Retinal pigment epithelial cell (primary cell): ENCODE measurements at regions not wholly inside any gene's neighbourhood (a gene's known extent, or its start where the extent isn't known, plus 50 kb on each side); places are given as distances from the start of the nearest gene placed in this dataset.

Experiments
- DNase-seq: peaks from one replicate; pipeline ENCODE4 v3.0.0-alpha.2; 2010; ENCODE audit warnings: low read depth
- H3K4me3 ChIP-seq: 2 replicates; pipeline ENCODE4 v1.5.1; 2011; ENCODE audit warnings: mild to moderate bottlenecking, low read length, control low read depth, moderate library complexity
- TF ChIP-seq, protein P1 (sequence below): conservative IDR thresholded peaks from 2 replicates; pipeline ENCODE4 v1.5.1; 2011; ENCODE audit warnings: low read depth, low read length, control low read depth, inconsistent platforms

GRCh38 chr13:86161257-86161656, 362.0 kb upstream of the SLITRK6 start:
- no peak for DNase-seq
- no peak overlapping the region for H3K4me3 ChIP-seq
- TF ChIP-seq, protein P1, sequence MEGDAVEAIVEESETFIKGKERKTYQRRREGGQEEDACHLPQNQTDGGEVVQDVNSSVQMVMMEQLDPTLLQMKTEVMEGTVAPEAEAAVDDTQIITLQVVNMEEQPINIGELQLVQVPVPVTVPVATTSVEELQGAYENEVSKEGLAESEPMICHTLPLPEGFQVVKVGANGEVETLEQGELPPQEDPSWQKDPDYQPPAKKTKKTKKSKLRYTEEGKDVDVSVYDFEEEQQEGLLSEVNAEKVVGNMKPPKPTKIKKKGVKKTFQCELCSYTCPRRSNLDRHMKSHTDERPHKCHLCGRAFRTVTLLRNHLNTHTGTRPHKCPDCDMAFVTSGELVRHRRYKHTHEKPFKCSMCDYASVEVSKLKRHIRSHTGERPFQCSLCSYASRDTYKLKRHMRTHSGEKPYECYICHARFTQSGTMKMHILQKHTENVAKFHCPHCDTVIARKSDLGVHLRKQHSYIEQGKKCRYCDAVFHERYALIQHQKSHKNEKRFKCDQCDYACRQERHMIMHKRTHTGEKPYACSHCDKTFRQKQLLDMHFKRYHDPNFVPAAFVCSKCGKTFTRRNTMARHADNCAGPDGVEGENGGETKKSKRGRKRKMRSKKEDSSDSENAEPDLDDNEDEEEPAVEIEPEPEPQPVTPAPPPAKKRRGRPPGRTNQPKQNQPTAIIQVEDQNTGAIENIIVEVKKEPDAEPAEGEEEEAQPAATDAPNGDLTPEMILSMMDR, result no peak

GRCh38 chr13:86155756-86156155, 356.5 kb upstream of the SLITRK6 start:
- TF ChIP-seq, protein P1, result no peak
- no peak for DNase-seq
- H3K4me3 ChIP-seq, result no peak overlapping the region

DNA sequence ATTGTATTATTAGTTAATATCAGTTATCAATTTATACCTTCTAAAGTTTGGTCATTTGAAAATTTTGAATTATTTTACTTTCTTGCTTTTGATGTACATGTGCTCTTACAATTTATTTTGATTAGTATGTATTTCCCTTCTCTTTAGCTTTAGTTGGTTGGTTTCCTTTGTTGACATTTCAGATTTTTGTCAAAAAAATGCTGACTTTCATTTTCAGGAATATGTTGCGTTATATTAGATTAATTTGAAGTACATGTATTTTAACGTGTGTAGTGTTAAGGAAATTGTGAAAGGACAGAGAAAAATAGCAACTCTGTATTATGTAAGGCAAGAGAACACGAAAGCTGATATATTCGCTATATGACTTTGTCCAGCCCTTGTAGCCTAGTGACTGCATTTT, 342.9 kb upstream of the SLITRK6 start:
- DNase-seq, result no peak
- TF ChIP-seq, protein P1, result no peak
- no peak overlapping the region for H3K4me3 ChIP-seq

- TF ChIP-seq, protein P1, result no peak
- H3K4me3 ChIP-seq, result no peak overlapping the region
- no peak for DNase-seq
Observed at GRCh38 chr13:86135856-86136255, 336.6 kb upstream of the SLITRK6 start.

GRCh38 chr13:86121881-86122280, 322.7 kb upstream of the SLITRK6 start:
- TF ChIP-seq, protein P1, result no peak
- no peak overlapping the region for H3K4me3 ChIP-seq
- DNase-seq, result no peak

DNA sequence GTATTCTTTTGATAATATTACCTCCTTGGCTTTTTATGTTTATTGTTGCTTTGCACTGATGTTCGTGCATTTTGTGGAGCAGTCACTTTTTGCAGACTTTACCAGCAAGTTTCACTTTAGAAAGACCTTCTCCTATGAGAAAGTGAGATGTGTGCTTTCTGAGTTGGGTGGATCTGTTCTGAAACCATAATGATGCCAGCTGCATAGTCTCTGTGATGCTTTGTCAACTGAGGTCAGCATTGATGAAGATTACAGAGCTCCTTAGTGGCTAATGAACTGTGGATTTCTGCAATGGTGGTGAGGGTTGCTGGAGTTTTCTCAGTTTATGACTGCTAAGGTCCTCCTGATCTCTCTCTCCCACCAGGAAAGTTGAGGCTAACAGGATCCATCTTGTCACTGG, 309.9 kb upstream of the SLITRK6 start:
- TF ChIP-seq, protein P1, result no peak
- no peak overlapping the region for H3K4me3 ChIP-seq
- DNase-seq, result no peak

- TF ChIP-seq, protein P1, result no peak
- no peak overlapping the region for H3K4me3 ChIP-seq
- no peak for DNase-seq
Observed at GRCh38 chr13:86108334-86108733, 309.1 kb upstream of the SLITRK6 start.
